RWPE1 (cell line): ENCODE measurements at regions not wholly inside any gene's neighbourhood (a gene's known extent, or its start where the extent isn't known, plus 50 kb on each side); places are given as distances from the start of the nearest gene placed in this dataset.
A peak's percentile ranks its signal among the peaks of the same experiment; 100 is the strongest.

Experiments used
- CTCF ChIA-PET: fragments of 350-600 bp; sonication (Branson Sonifier 250); formaldehyde crosslinking; extraction: SDS; loops from one replicate; lab custom pipeline; 2021; lab: Yijun Ruan, JAX
- POLR2A ChIA-PET: fragments of 400-600 bp; formaldehyde crosslinking; extraction: SDS; loops from one replicate; lab custom pipeline; 2020; ENCODE audit warnings: antibody characterized with exemption; ENCODE audit not compliant: low non-redundant PET; lab: Yijun Ruan, JAX
- DNase-seq: peaks from one replicate; pipeline ENCODE4 v3.0.0; 2012; ENCODE audit warnings: low spot score
- H3K27ac ChIP-seq: fragments of 450-650 bp; 2 replicates; pipeline ENCODE4 v1.5.1; 2017
- TF ChIP-seq, protein P1 (sequence below): fragments of 450-650 bp; conservative IDR thresholded peaks from 2 replicates; pipeline ENCODE4 v1.5.1; 2017; ENCODE audit warnings: low read depth, mild to moderate bottlenecking

DNA sequence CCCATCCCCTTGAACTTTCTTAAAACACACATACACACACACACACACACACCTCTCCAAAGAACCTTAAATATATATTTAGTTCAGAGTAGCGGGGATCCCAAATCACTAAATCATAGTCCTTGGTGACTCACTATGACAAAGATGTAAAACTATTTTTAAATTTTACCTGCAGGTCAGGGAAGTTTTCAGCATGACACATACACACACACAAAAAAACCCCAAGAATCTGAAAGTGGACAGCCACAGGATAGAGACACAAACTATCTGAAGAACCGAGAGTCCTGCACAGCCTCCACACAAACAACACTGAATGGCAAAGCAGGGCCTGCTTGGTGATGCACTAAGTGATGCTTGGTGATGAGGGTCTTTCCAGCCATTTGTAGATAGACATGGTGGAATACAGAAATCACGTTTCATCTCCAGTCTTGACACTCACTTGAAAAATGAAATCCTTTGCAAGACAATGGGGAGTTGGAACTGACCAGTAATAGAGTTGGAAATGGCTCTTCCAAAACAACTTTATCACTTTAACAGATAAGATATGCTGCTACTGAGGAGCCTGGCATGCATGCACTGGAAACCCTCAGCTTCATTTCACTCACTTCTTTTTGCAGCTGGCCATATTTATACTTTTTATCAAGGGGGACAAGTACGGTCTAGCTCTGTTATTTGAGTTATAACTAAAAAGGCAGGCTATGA is 307.3 kb downstream of the RAPGEF2 start:
- POLR2A ChIA-PET, result no interaction called here
- TF ChIP-seq, protein P1, sequence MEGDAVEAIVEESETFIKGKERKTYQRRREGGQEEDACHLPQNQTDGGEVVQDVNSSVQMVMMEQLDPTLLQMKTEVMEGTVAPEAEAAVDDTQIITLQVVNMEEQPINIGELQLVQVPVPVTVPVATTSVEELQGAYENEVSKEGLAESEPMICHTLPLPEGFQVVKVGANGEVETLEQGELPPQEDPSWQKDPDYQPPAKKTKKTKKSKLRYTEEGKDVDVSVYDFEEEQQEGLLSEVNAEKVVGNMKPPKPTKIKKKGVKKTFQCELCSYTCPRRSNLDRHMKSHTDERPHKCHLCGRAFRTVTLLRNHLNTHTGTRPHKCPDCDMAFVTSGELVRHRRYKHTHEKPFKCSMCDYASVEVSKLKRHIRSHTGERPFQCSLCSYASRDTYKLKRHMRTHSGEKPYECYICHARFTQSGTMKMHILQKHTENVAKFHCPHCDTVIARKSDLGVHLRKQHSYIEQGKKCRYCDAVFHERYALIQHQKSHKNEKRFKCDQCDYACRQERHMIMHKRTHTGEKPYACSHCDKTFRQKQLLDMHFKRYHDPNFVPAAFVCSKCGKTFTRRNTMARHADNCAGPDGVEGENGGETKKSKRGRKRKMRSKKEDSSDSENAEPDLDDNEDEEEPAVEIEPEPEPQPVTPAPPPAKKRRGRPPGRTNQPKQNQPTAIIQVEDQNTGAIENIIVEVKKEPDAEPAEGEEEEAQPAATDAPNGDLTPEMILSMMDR, result no peak
- H3K27ac ChIP-seq, result no peak overlapping the region
- CTCF ChIA-PET, result interaction anchor here (0.6 to 1.1 kb wide), 3 partner anchors 45 to 1120 kb away, joined by 3 to 4 read pairs (median 3); no protein-coding TSS in a partner anchor
- DNase-seq, result peak; percentile 79

DNA sequence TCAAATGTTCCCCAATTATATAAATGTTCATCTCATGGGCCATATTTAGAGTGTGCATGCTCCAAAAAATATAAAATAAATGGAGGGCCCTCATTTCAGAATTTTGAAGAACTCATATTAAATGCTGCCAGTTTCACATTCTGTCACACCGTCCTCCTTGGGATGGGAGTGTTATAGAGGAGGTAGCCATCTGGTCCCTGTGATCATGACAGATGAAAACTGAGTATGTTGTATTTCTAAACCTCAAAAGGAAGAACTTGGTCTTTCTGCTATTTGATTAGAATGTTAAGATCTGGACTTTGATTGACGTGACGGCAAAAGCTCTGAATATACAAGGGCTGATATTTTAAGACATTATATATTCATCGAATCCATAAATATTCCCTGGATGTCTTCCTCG is 308.0 kb downstream of the RAPGEF2 start:
- H3K27ac ChIP-seq, result no peak overlapping the region
- TF ChIP-seq, protein P1, result no peak
- POLR2A ChIA-PET, result no interaction called here
- no peak for DNase-seq
- CTCF ChIA-PET, result interaction anchor here (0.6 to 1.1 kb wide), 2 partner anchors 45 to 71 kb away, joined by 3 to 4 read pairs; no protein-coding TSS in a partner anchor

GRCh38 chr4:159413306-159413943 is 310.5 kb downstream of the RAPGEF2 start:
- no peak overlapping the region for H3K27ac ChIP-seq
- TF ChIP-seq, protein P1, result no peak
- DNase-seq, result no peak
- ChIA-PET CTCF (no interaction called here), POLR2A (no interaction called here)

DNA sequence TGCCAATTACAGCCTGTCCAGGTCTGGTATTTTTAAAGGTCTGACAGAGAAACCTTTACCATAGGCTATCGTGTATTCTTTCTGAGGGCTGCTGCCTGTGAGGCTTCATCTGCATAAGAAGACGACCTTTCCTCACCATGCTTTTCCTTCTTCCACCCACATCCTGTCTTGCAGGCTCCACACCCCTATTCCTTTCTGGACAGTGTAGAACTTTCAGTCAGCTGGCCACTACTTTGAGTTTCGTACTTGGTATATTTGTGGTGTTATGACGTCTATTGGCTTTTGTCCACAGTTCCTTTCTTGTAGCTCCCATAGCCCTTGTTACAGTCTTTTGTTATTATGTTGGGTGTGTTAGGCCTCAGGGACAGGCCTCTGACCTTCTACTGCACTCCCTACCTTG is 311.4 kb downstream of the RAPGEF2 start:
- no peak for DNase-seq
- ChIA-PET POLR2A (no interaction called here), CTCF (no interaction called here)
- no peak overlapping the region for H3K27ac ChIP-seq
- TF ChIP-seq, protein P1, result no peak

DNA sequence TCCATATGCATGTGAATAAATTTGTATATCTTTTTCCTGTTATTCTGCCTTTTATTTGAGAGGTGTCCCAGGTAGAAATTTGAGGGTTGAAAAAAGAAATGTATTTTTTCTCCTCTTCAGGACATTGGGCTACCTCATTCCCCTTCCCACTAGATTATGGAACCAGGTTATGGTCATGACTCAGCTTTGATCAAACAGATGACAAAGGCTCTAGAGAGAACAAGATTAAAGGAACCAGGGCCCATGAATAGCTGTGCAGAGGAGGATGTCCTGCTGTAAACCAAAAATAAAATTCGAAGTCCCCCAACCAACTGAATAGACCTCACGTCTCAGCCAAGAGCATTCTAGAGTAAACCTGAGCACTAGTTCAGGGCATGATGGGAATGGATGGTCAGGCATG is 313.2 kb downstream of the RAPGEF2 start:
- TF ChIP-seq, protein P1, result no peak
- CTCF ChIA-PET, result no interaction called here

DNA sequence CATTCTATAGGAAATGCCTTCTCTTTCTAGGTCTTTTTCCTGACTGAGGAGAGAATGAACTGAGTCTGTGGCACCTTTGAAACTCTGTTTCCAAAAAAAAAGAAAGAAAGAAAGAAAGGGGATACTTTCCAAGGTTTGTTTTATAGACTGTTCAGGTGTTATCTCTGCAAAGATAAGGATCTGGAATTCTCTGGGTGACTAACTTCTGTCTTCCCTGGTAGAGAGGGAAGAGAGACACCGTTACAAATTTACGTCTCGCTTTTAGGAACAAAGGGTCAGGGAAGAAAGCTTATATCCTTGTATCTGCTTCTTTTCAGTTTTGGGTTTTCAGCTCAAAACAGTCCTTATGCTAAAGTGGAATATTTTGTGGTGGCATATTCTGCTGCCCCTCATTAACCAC is 314.1 kb downstream of the RAPGEF2 start:
- TF ChIP-seq, protein P1, result no peak
- no peak overlapping the region for H3K27ac ChIP-seq
- CTCF ChIA-PET, result interaction anchor here (0.5 kb wide), 1 partner anchor 190 kb away, joined by 3 read pairs; no protein-coding TSS in a partner anchor
- DNase-seq, result no peak
- POLR2A ChIA-PET, result no interaction called here

More for the DNA sequence above, 313.2 kb downstream of the RAPGEF2 start:
- no peak for DNase-seq
- POLR2A ChIA-PET, result no interaction called here
- H3K27ac ChIP-seq, result no peak overlapping the region
